Endothelial cell of umbilical vein (primary cell): ENCODE measurements at regions not wholly inside any gene's neighbourhood (a gene's known extent, or its start where the extent isn't known, plus 50 kb on each side); places are given as distances from the start of the nearest gene placed in this dataset.

Experiments
- BruUV-seq: library from RNA; stranded (reverse); fragments of 400-500 nt; replicated peaks from 2 replicates; lab custom pipeline; 2021; lab: Mats Ljungman, UMichigan
- CTCF ChIA-PET: fragments of 300-600, 350-600 bp; sonication (Branson Sonifier 250); formaldehyde crosslinking; loops from one replicate; lab custom pipeline; 2021; ENCODE audit warnings: antibody characterized with exemption, inconsistent platforms; lab: Charles Lee
- POLR2A ChIA-PET: fragments of 300-600, 350-600 bp; sonication (Branson Sonifier 250); formaldehyde crosslinking; loops from one replicate; lab custom pipeline; 2021; ENCODE audit warnings: antibody characterized with exemption, inconsistent platforms; lab: Charles Lee
- DNase-seq: peaks from one replicate; pipeline ENCODE4 v3.0.0-alpha.2; 2011; ENCODE audit warnings: low read depth, low spot score
- FAIRE-seq: peaks from 2 replicates; lab custom pipeline; 2011; peaks lifted over from hg19 to GRCh38; lab: Jason Lieb, UNC
- H2AFZ ChIP-seq: 2 replicates; pipeline ENCODE4 v1.6.0; 2012; ENCODE audit warnings: low read depth, low read length, control low read depth, inconsistent platforms
- H3K27ac ChIP-seq: 2 replicates; pipeline ENCODE4 v1.5.1; 2011; ENCODE audit warnings: low read depth, mild to moderate bottlenecking, control low read depth, low read length, moderate library complexity; ENCODE audit not compliant: insufficient read depth
- H3K27me3 ChIP-seq, 2 experiments: 2 replicates each; pipeline versions ENCODE4 v1.6.0 to v1.6.1; 2011; ENCODE audit warnings: low read length in 2 of 2, mixed read lengths in 1 of 2; ENCODE audit not compliant: control insufficient read depth in 2 of 2, insufficient read depth in 2 of 2
- H3K36me3 ChIP-seq, 2 experiments: 2 replicates in 1 of 2; 3 replicates in 1 of 2; pipeline ENCODE4 v1.5.1; 2011; ENCODE audit warnings: low read length in 2 of 2, mild to moderate bottlenecking in 1 of 2, moderate library complexity in 1 of 2; ENCODE audit not compliant: control insufficient read depth in 2 of 2, insufficient read depth in 2 of 2; ENCODE audit errors: extremely low read depth in 1 of 2
- H3K4me1 ChIP-seq: 3 replicates; pipeline ENCODE4 v1.5.1; 2011; ENCODE audit warnings: mild to moderate bottlenecking, low read length; ENCODE audit not compliant: control insufficient read depth, insufficient read depth; ENCODE audit errors: extremely low read depth
- H3K4me2 ChIP-seq: 2 replicates; pipeline ENCODE4 v1.6.1; 2011; ENCODE audit warnings: low read length, control low read depth, mixed read lengths; ENCODE audit not compliant: insufficient read depth
- H3K4me3 ChIP-seq, 3 experiments: fragments of 200-600 bp in 1 of 3; sonication (generic), shearing (Covaris generic) in 1 of 3; replicated peaks in 1 of 3; 2 replicates each; pipeline ENCODE4 v1.5.1; 2011 to 2016; ENCODE audit warnings: control low read depth in 3 of 3, low read length in 3 of 3, mild to moderate bottlenecking in 2 of 3, inconsistent platforms in 1 of 3, low read depth in 1 of 3, moderate library complexity in 1 of 3; ENCODE audit not compliant: insufficient read depth in 1 of 3
- H3K79me2 ChIP-seq: 2 replicates; pipeline ENCODE4 v1.6.0; 2012; ENCODE audit warnings: low read length, inconsistent platforms; ENCODE audit not compliant: control insufficient read depth, insufficient read depth
- H3K9ac ChIP-seq: replicated peaks from 2 replicates; pipeline ENCODE3; 2011; ENCODE audit warnings: low read length, control low read depth; ENCODE audit not compliant: insufficient read depth; ENCODE audit errors: extremely low read depth
- H3K9me1 ChIP-seq: replicated peaks from 3 replicates; pipeline ENCODE4 v1.6.0; 2011; ENCODE audit warnings: mild to moderate bottlenecking, low read length; ENCODE audit not compliant: control insufficient read depth, insufficient read depth; ENCODE audit errors: extremely low read depth
- H3K9me3 ChIP-seq: replicated peaks from 2 replicates; pipeline ENCODE4 v1.5.1; 2012; ENCODE audit warnings: low read length, inconsistent platforms; ENCODE audit not compliant: control insufficient read depth, insufficient read depth
- H4K20me1 ChIP-seq: replicated peaks from 2 replicates; pipeline ENCODE3; 2011; ENCODE audit warnings: mild to moderate bottlenecking, low read length; ENCODE audit not compliant: control insufficient read depth, insufficient read depth; ENCODE audit errors: extremely low read depth
- EZH2 ChIP-seq: IDR thresholded peaks from 2 replicates; pipeline ENCODE4 v1.6.1; 2012; ENCODE audit warnings: borderline replicate concordance, low read depth, mild to moderate bottlenecking, moderate library complexity, low read length, inconsistent platforms; ENCODE audit not compliant: severe bottlenecking
- FOS ChIP-seq: IDR thresholded peaks from 2 replicates; pipeline ENCODE4 v1.6.1; 2011; ENCODE audit warnings: mild to moderate bottlenecking, low read length, moderate library complexity, borderline replicate concordance; ENCODE audit not compliant: insufficient read depth
- GATA2 ChIP-seq: IDR thresholded peaks from 2 replicates; pipeline ENCODE4 v1.7.0; 2011; ENCODE audit warnings: low read depth, mild to moderate bottlenecking, moderate library complexity, mixed read lengths, low read length; ENCODE audit not compliant: insufficient read length, insufficient read depth
- JUN ChIP-seq: IDR thresholded peaks from 2 replicates; pipeline ENCODE4 v1.6.1; 2011; ENCODE audit warnings: borderline replicate concordance, low read depth; ENCODE audit not compliant: insufficient read length, insufficient read depth
- MYC ChIP-seq: IDR thresholded peaks from one replicate; pipeline ENCODE4 v1.6.1; 2011; ENCODE audit warnings: mild to moderate bottlenecking, low read depth, low read length
- POLR2A ChIP-seq: IDR thresholded peaks from 2 replicates; pipeline ENCODE4 v1.6.1; 2012; ENCODE audit warnings: low read depth, mild to moderate bottlenecking, control low read depth, low read length
- POLR2AphosphoS5 ChIP-seq: IDR thresholded peaks from 2 replicates; pipeline ENCODE4 v1.6.1; 2012; ENCODE audit warnings: low read depth, mild to moderate bottlenecking, control low read depth, low read length, moderate library complexity; ENCODE audit not compliant: insufficient read depth
- dilution Hi-C: fragments of 300-500 bp; cut with MboI; formaldehyde crosslinking; loops from one replicate; pipeline ENCODE4 v1.15.0; 2019; ENCODE audit warnings: low sequenced_read_pairs; ENCODE audit not compliant: extremely low pct_ligation_motif_present
- intact Hi-C: fragments of 100-400 bp; cut with micrococcal nuclease; formaldehyde crosslinking; loops from one replicate; pipeline ENCODE4 v1.10.0; 2022
- TF ChIP-seq, protein P1 (sequence below): IDR thresholded peaks from 2 replicates; pipeline ENCODE4 v1.6.1; 2011; ENCODE audit not compliant: insufficient read depth, insufficient read length
- TF ChIP-seq, protein P2 (sequence below), 2 donors: IDR thresholded peaks; 1 replicate in 1 of 2; 2 replicates in 1 of 2; pipeline ENCODE4 v1.5.1; 2011; ENCODE audit warnings: low read length in 2 of 2, mild to moderate bottlenecking in 2 of 2, moderate library complexity in 2 of 2, control low read depth in 1 of 2, inconsistent platforms in 1 of 2, low read depth in 1 of 2; ENCODE audit not compliant: insufficient read depth in 1 of 2; ENCODE audit errors: extremely low read depth in 1 of 2

DNA sequence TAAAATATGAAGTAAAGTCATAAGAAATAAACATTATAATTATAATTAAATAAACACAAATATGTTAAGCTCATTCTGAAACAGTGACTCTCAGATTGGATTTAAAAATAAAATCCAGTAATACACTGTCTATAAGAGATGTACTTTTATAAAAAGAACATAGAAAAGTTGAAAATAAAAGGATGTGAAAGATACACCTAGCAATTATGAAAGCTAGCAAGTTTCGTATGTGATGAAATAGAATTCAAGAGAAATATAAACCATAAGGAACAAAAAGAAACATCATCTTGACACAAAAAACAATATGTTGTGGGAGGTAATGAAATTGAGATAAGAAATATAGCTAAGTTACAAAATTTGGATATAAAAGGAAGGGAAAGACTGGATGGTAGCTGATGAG lies 128.6 kb upstream of the CNR1 start:
- no TSS peak for BruUV-seq

DNA sequence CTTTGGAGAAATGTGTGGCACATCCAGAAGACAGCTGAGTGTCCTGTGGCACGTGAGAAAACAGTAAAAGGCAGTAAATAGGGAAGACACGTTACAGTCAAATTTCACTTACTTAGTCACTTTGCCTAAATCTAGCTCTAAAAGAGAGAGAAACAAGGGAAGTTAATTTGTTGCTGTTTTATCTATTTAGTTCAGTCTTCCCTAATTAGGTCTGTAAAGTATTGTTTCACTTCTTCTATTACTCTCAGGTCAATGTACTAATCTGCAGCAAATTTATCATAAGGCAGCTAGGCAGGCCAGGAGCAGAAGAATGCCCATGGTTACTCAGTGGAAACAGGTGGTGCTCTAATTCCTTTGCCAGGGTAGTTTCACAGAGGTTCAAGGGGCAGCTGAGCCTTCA lies 124.3 kb upstream of the CNR1 start:
- H3K4me1 ChIP-seq: no peaks in the 10 kb centered on the region
- no peaks in the 10 kb centered on the region for H4K20me1 ChIP-seq
- TF ChIP-seq POLR2AphosphoS5 (no peak), JUN (no peak), FOS (no peak), EZH2 (no peak), POLR2A (no peak), MYC (no peak), GATA2 (no peak)
- TF ChIP-seq, protein P1, sequence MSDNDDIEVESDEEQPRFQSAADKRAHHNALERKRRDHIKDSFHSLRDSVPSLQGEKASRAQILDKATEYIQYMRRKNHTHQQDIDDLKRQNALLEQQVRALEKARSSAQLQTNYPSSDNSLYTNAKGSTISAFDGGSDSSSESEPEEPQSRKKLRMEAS: no peak
- TF ChIP-seq, protein P2, sequence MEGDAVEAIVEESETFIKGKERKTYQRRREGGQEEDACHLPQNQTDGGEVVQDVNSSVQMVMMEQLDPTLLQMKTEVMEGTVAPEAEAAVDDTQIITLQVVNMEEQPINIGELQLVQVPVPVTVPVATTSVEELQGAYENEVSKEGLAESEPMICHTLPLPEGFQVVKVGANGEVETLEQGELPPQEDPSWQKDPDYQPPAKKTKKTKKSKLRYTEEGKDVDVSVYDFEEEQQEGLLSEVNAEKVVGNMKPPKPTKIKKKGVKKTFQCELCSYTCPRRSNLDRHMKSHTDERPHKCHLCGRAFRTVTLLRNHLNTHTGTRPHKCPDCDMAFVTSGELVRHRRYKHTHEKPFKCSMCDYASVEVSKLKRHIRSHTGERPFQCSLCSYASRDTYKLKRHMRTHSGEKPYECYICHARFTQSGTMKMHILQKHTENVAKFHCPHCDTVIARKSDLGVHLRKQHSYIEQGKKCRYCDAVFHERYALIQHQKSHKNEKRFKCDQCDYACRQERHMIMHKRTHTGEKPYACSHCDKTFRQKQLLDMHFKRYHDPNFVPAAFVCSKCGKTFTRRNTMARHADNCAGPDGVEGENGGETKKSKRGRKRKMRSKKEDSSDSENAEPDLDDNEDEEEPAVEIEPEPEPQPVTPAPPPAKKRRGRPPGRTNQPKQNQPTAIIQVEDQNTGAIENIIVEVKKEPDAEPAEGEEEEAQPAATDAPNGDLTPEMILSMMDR (IDR thresholded peaks at IDR 0.05; ENCODE audit: extremely low read depth in 1 of 2, insufficient read depth in 1 of 2, low read depth in 1 of 2, low read length in 2 of 2): no peak
- no peaks in the 10 kb centered on the region for H3K79me2 ChIP-seq
- H3K9me3 ChIP-seq: no peaks in the 10 kb centered on the region
- H3K4me2 ChIP-seq: no peak overlapping the region
- no peak overlapping the region for H3K27ac ChIP-seq
- BruUV-seq: no TSS peak
- no peaks in the 10 kb centered on the region for H3K36me3 ChIP-seq
- H3K9me1 ChIP-seq: no peaks in the 10 kb centered on the region
- H3K4me3 ChIP-seq: no peak overlapping the region
- H3K27me3 ChIP-seq: no peaks in the 10 kb centered on the region
- intact Hi-C loops: no loop called here
- dilution Hi-C loops: no loop called here
- FAIRE-seq (no peak), DNase-seq (no peak)
- ChIA-PET POLR2A (no interaction called here), CTCF (no interaction called here)
- no peak overlapping the region for H3K9ac ChIP-seq
- no peak overlapping the region for H2AFZ ChIP-seq

More for the DNA sequence above, 128.6 kb upstream of the CNR1 start:
- Histone ChIP-seq H2AFZ (no peak overlapping the region), H3K4me3 (no peak overlapping the region), H3K27me3 (no peaks in the 10 kb centered on the region), H3K79me2 (no peaks in the 10 kb centered on the region), H3K4me2 (no peak overlapping the region), H3K9ac (no peak overlapping the region), H3K27ac (no peak overlapping the region), H3K9me3 (no peaks in the 10 kb centered on the region), H4K20me1 (no peaks in the 10 kb centered on the region), H3K36me3 (no peaks in the 10 kb centered on the region), H3K4me1 (no peaks in the 10 kb centered on the region), H3K9me1 (no peaks in the 10 kb centered on the region)
- CTCF ChIA-PET: no interaction called here
- POLR2A ChIA-PET: no interaction called here
- FAIRE-seq (no peak), DNase-seq (no peak)
- intact Hi-C loops: no loop called here
- TF ChIP-seq FOS (no peak), GATA2 (no peak), POLR2AphosphoS5 (no peak), JUN (no peak), MYC (no peak), EZH2 (no peak)
- TF ChIP-seq, protein P2 (IDR thresholded peaks at IDR 0.05; ENCODE audit: extremely low read depth in 1 of 2, insufficient read depth in 1 of 2, low read depth in 1 of 2, low read length in 2 of 2): no peak
- dilution Hi-C loops: no loop called here
